T1000 (cell line): ENCODE measurements at regions not wholly inside any gene's neighbourhood (a gene's known extent, or its start where the extent isn't known, plus 50 kb on each side); places are given as distances from the start of the nearest gene placed in this dataset.
"Not testable (repeated sequence)": the region's sequence is repeated elsewhere in the genome, so short reads cannot be mapped to it uniquely, and the experiment has no call there.

ENCODE experiments used
- DNase-seq: peaks from one replicate; lab custom pipeline; 2025; ENCODE audit warnings: mixed read lengths; lab: John Stamatoyannopoulos, UW

DNA sequence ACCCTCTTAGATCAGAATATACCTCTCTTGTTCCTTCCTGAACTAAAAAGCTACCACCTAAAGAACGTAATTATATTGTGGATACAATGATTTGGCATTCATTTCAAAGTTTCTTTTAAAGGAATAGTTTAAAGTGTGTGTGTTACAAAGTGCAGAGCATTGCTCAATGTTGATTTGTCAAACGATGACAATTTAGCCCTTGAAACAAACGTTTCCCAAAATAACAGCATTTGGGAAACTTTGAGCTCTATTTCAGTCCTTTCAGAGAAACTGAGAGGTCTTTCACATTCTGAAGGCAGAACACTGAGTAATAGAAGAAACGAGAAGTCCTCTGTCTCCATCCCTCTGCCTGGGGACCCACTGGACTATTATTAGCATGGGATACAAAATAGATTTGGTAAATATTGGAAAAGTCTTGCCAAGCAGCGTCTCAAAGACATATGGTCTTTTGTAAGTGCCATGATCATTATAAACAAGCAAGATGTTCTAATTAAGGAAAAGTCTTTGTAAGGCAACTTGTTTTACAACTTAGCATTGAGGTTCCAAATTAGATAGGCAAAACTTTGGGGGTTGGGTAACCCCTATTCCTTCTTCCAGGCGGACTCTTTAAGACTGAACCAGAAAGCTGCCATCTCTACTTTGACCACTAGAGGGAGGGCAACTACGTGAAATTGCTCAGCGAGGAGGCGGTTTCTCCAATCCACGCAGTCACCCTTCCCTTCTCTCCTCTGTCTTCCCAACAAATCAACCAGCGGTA lies 208.8 kb downstream of the RNF144B start:
- DNase-seq: peak; percentile 21

DNA sequence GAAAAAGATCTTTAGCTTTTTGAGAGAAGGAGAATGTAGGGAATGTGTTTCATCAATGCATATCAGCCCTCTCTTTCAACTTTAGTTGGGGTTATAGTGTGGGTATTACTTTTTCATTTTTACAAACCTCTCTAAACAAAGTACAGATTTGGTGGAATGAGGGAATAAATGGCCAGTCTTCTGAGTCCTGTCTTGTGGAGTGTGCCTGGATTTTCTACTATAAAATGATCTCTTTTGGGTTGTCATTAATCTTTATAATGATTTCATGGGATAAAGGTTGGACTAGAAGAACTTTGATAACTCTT lies 209.3 kb downstream of the RNF144B start:
- no peak for DNase-seq

DNA sequence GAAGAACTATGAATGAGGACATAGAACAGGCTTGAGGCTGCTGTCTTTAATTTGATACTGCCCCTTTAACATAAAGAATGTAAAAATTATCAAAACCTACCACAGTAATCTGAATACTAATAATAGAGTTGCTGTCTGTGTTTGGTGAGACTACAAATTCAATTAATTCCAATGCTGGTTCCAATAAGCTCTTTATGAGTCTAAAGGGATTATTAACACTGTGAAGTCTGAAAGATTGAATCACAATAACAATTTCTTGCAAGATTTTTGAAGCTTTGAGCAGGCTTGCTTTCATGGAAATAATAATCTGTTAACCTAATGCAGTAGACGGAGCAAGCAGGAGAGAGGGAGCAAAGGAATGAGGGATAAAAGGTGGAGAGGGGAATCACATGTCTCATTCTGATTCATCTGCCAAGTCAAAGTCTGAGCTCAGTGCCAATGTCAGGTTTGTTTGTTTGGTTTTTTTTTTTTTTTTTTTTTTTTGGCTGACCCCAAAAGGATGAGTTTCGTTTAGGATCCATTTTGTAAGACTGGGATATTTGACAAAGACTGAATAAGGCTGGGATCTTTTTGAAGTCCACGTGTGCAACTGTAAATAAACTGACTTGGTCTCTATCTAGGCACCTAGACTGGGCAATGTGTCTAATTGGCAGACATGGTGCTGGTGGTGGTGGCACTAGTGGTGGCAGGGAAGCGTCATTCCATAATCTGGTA lies 211.6 kb downstream of the RNF144B start:
- no peak for DNase-seq

DNA sequence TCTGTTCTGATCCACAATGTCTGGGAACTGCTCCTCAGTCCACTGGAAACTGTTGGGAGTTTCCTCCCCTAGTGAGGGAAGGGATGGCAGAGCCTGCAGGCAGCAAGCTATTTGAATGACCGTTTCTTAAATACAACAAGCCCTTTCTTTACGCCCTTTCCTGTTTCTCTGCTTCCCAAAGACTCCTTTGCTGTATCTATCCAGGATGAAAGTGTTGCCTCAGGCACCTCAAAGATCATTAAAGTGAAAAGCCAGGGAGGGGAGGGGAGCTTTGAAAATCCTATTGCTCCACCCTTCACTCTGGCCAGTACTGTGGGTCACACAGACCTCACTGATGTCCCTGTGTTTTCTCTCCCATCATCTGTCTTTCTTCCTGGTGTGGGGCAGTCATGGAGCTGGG lies 213.1 kb downstream of the RNF144B start:
- DNase-seq: no peak

DNA sequence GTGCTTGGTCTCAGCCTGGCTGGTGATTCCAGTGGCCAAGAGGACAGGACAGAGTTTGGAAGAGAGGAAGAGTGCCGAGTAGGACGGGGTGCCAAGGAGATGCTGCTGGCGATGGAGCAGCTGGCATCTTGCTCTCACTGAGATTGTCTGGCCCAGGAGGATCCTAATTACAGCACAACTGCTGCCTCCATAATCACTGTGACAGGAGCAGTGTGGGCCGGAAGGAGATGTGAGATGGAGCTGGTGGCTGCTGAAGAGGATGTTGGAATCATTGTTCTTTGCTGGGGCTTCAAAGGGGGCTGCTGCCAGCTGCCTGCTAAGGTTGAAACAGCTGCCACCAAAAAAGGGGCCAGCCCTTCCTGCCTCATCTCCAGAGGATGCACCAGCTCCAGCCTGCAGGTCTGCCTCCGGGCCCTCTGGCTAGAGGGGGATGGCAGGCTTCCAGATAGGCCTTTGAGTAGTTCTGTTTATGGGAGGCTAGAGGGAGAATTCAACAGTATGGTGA lies 214.4 kb downstream of the RNF144B start:
- DNase-seq: no peak

DNA sequence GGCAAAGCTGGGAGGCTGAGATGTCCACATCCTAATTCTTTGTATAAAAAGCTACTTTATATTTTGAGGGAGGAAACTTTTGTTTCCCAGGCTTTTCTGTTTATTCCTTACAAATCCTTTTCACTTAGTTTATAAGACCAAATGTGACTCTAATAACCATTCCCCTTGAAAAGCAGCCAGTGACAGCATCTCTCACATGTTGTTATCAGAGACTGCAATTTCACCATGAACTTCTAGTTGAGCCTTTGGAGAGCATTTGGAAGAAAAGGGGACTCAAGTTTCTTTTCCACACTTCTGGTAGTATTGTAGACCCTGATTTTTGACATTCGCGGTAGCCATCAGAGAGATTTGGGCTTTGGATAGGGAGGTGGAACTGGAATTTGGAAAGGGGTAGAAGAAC lies 215.8 kb downstream of the RNF144B start:
- DNase-seq: no peak

DNA sequence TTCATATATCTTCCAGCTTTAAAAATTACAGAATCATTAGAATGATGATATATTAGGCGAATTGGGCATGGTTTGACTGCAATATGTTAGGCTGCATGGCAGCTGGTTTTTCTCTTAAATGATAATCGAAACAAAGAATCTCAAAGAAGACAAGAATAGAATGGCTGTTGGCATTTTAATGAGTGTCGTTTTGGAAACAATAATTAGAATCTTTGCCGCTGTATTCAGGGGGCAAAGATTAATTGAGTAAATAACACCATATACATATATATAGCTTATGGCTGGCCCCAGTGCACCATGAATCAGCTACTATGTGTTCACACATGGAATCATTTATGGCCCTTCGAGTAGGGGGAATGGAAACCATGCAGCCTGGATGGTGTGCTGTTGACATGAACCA lies 216.2 kb downstream of the RNF144B start:
- DNase-seq: no peak

DNA sequence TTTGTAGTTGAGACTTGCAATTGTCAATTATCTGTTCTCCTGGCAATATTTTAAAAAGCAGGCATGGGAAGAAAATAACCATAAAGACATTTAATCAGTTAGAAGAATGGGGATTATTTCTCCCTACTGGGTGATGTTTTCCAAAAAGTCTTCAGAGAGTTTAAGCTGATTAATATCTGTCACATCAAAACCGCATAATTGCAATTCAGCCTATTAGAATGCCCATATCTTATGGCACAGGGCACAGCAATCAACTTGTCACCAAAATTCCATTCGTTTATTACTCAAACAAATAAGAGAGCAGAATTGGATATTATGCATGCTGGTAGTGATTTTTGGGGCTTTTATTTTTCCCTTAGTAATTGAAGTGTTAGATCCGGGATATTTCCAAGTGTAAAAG lies 218.7 kb downstream of the RNF144B start:
- DNase-seq: no peak

DNA sequence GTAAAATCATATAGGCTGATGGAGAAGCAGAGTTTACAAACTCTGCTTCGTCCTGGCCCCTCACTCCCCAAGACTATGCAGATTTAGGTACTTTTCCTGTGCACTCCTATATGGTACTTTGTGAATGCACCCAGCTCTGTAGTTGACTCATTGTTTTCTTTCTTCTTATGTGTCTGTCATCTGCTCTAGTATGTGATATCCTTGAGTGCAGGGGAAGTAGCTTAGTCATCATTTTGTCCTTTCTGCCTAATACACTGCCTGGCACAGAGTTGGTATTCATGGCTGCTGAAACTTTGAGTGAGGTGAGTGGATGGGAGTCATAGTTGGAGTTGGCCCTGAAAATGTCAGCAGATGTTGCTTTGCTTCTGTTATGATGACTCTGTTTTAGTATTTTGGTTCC lies 222.6 kb downstream of the RNF144B start:
- DNase-seq: no peak

DNA sequence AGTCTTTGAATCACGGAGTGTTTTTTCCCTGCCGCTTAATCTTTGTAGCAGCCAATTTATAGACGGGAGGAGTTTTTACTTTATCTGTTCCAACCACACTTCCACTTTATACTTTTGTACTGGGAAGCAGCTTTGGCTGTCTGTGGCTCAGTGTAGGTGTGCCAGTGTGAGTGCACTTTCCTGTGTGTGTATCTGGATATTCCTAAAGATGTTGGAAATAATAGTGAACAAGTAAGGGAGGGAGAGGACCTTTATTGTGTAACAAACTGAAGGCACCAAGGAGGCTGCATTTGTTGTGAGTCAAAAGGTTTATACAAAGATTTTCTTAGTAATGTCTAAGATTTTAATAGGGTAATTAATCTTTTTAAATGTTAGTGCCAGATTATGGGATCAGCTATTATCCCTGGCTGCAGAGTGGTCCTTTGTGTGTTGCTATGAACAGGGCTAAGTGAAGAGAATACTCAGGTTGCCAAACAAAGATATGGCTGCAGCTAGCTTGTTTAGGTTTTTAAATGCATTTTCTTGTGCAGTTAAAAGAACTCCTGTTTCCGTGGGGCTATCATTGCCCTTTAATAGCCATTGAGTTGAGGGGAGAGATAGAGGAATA lies 226.3 kb downstream of the RNF144B start:
- DNase-seq: no peak

DNA sequence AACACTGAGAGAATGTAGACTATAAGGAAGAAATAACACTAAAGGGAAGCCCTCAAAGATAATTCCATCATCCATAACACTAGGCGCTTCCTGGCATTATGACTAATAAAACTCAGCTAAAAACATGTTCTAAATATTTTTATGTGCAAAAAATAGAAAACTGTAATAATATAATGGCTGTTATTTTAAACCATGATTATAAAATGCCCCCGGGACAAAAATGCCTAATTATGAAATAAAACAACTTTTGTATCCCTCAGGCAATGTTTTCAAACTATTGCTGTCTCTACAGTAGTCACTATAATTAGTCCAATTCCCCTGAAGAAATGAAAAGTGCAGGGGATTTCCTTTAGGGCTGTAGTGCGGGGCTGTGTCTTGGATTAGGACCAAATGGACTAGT lies 242.4 kb downstream of the RNF144B start:
- no peak for DNase-seq

DNA sequence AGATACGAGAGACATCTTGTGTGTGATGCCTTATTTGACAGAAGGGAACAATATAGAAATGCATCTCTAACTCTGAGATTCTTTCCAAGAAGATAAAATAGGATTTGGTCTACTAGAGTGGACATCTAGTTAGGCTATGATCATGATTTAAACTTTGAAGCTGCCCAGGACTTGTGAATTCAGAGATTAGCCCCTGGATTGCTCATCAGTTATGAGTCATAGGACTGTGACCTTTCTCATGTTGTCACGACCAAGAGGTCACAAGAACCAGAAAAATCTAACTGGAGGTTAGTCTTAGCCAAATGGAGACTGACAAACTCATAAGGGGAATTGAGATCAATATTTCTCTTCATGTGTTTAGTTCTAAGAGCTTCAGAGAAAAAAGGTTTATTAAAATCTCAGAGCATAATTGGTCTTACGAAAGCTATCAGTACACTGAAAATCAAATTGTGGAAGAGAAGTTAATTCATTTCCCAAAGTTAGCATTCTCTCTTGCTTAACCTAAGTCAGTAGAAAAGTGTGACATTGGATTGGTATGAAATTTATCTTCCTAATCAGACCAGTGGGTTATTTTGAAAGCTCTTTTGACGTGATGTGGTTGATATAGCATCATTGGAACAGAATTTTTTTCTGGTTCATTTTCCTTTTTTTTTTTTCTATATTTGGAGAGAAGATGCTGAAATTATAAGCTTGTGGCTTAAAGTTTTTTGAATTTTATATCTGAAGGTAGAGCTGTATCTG lies 245.7 kb downstream of the RNF144B start:
- DNase-seq: no peak

DNA sequence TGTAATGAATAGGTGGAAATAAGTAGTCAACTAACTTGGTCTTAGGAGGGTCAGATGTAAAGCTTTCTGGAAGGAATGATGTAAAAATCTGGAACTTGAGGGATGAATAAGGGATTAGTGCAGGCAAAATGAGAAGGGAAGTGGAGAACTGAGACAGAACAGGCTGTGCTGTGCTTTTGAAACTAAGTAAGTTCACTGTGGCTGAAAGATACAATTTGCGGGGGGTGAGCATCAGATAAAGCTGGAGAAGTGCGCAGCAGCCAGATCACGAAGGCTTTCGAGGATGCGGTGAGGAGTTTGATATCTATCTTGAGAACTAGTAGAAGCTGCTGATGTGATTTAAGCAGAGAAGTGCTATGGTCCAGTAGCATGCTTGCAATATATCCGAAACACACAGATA lies 247.8 kb downstream of the RNF144B start:
- DNase-seq: no peak

DNA sequence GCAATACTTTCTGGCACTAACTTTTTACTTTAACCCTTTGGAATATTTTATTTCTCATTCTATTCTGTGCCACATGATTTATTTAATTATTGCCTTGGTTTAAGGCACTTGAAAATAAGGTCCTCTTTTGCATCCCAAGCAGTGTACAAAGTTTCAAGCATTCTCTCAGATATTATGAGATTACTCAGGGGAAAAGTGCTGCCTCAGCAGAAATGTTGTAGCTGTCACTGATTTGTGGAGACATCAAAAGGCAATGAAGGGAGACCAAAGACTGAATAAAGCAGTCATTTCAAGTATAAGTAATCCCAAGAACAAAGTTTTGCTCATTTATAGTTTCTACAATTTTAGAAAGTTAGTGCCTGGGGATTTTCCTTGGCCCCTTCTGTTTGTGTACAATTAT lies 253.0 kb downstream of the RNF144B start:
- no peak for DNase-seq

DNA sequence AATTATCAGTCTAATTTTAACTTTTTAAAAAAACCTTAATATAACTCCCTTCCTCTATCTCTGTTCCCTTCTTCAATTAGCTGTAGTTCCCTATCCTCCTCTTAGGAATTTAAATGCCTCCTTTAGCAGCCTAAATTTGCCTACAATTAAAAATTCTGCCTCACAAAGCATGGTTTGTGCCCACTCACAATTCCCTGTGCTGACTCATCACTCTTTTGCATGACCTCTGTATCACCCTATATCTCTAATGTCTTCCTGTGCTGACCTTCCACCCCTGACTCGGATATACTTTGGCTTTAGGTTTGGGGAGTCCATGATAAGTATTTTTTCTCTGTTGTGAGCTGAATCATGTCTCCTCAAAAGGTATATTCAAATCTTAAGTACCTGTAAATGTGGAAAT lies 253.6 kb downstream of the RNF144B start:
- DNase-seq: no peak

DNA sequence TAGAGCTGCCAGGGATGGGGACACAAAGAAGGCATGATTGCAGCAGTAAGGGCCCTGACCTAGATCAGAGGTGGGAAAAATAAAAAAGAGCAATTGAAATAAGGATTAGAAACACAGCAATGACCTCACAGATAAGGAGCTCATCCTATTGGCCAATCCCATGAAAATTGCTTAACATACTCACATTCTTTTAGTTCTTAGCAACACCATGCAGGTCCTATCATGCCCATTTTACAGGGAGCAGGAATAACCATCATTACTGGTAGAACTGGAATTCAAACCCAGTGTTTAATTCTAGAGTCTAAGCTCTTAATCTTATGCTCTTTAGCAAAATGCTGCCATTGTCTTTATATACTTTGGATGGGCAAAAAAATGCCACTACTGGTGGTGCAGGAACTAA lies 267.7 kb downstream of the RNF144B start:
- no peak for DNase-seq

DNA sequence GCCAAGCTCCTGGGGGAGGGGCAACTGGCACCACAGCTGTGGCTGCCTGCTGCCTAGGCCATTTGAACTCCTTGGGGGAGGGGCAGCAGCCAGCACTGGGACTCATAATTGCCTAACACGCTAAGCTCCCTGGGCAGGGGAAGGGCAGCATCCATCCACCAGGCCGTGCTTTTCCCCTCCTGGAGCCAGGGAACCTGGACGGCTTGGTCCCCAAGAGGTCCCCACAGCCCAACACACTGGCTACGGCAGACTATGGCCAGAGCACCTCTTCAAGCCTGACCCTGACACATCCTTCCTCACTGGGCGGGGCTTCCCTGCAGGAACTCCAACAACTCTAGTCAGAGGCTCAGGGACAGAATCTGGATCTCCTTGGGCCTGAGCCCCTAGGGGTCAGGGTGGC lies 269.4 kb downstream of the RNF144B start:
- no peak for DNase-seq

DNA sequence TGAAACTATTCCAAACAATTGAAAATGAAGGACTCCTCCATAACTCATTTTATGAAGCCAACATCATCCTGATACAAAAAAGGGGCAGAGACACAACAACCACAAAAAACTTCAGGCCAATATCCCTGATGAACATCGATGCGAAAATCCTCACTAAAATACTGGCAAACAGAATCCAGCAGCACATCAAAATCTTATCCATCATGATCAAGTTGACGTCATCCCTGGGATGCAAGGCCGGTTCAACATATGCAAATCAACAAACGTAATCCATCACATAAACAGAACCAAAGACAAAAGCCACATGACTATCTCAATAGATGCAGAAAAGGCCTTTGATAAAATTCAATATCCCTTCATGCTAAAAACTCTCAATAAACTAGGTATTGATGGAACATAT lies 272.8 kb downstream of the RNF144B start:
- not testable (repeated sequence) for DNase-seq

DNA sequence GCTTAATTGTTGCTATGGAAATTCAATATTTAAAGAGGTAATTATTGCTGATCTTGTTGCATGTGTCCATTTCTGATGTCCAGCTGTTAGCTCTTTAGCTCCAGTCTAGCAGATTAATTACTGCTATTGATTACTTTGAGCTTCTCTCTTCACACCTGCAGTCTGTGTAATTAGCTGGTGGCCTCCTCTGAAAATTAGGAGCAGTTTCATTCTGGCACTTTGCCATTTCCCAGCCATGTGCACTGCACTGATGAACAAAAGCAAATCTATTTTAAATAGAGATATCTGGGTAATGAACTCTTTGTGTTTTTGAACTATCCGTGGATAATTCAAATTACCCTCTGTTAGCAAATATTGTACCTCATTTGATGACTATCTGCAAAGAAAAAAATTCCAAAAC lies 275.9 kb downstream of the RNF144B start:
- no peak for DNase-seq

DNA sequence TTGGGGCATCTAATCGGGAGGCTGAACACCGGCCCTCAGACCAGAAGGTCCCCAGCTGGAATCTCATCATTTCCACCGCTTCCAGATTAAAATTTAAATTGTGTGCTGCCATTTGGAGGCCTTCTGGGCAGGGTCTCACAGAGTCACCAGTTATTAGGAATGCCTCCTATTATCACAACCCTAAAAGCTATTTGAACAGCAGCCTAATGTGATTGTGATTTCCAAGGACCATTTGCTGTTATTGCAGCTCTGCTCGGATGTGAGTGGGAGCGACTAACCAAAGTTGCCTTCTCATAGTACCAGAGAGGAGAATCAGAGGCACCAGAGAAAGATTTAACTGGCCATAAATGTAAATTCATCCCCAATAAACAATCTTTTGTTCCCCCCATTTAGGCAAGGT lies 277.3 kb downstream of the RNF144B start:
- no peak for DNase-seq

DNA sequence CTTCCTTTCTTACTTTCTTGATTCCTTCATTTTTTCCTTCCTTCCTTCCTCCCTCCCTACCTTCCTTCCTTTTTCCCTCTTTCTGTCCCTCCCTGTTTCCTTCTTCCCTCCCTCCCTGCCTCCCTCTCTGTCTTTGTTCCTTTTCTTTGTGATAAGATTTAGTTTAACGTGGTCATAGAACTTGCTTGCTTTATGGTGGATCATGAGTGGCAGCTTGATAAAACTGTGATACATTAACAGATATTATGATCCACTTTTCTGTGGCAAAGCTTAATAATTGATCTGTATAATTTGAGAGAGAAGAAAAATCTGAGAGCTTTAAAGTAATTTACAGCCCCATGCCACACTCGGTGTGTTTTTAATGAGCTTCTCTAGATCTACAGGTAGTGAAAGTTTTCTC lies 280.5 kb downstream of the RNF144B start:
- no peak for DNase-seq

DNA sequence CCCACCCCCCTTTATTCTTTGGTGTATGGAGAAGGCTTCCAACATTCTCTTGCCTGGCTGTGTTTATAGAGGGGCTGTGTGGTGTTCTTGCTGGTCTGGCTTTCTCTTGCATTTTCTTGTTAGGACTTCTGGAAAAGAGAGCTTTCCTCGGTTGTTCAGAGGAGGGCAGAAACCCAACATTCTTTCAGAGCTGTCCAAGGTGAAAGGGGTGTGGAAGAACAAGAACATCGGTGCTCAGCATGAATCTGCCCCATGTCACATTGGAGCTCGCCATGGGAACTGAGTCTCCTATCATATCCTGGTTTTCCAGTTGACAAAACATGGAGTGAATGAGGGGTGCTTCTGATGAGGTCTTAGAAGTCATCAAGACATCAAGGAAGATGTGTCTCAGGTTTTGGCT lies 281.8 kb downstream of the RNF144B start:
- DNase-seq: no peak

DNA sequence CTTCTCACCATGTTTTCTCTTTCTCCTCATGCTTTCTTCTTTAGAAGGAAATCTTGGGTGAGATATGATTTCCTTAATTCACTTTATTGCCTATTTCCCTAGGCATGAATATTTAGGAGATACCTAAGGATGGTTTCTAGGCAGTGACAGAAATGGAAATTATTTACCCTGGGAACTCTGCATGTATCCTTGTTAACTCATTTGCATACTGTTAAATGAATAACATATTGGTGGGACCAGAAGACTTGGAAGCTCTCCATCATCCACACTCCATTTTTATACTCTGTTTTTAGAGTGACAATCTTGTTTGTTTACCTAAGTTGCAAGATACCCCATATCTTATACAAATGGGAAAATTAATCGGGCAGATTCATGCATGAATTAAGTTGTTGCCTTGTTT lies 285.7 kb downstream of the RNF144B start:
- no peak for DNase-seq
